IMR-90 (cell line): ENCODE measurements at regions not wholly inside any gene's neighbourhood (a gene's known extent, or its start where the extent isn't known, plus 50 kb on each side); places are given as distances from the start of the nearest gene placed in this dataset.

Source experiments
- ATAC-seq: fragments of 200-7000 bp; cut with Tn5 transposase; 2 replicates; pipeline ENCODE4 v1.9.1; 2020; ENCODE audit warnings: low read depth, mild to moderate bottlenecking, moderate library complexity
- BruUV-seq: library from RNA; stranded (reverse); fragments of 400-500 nt; replicated peaks from 2 replicates; lab custom pipeline; 2021; lab: Mats Ljungman, UMichigan
- CTCF ChIA-PET: fragments of 300-600 bp; formaldehyde crosslinking; extraction: SDS; loops from one replicate; lab custom pipeline; 2021; ENCODE audit warnings: antibody characterized with exemption; lab: Yijun Ruan, JAX
- POLR2A ChIA-PET: fragments of 300-600 bp; sonication (Branson Sonifier 250); formaldehyde crosslinking; loops from one replicate; lab custom pipeline; 2022; ENCODE audit warnings: antibody characterized with exemption; ENCODE audit not compliant: unreplicated experiment; lab: Charles Lee
- DNase-seq: peaks from one replicate; pipeline ENCODE4 v3.0.0; 2013
- H2AFZ ChIP-seq: replicated peaks from 2 replicates; pipeline ENCODE3; 2013; ENCODE audit warnings: low read length, mild to moderate bottlenecking; ENCODE audit not compliant: poor library complexity
- H2AK5ac ChIP-seq: 2 replicates; pipeline ENCODE4 v1.6.1; 2013; ENCODE audit warnings: low read depth, low read length, inconsistent platforms
- H2AK9ac ChIP-seq: replicated peaks from 2 replicates; pipeline ENCODE3; 2013; ENCODE audit warnings: mild to moderate bottlenecking, low read depth, low read length, moderate library complexity; ENCODE audit not compliant: poor library complexity
- H2BK120ac ChIP-seq: 2 replicates; pipeline ENCODE4 v1.6.1; 2013; ENCODE audit warnings: low read depth, low read length, inconsistent platforms
- H2BK15ac ChIP-seq: 3 replicates; pipeline ENCODE4 v1.6.1; 2013; ENCODE audit warnings: low read depth, low read length, inconsistent platforms
- H2BK20ac ChIP-seq: 2 replicates; pipeline ENCODE4 v1.6.1; 2013; ENCODE audit warnings: low read depth, mild to moderate bottlenecking, inconsistent platforms, low read length, moderate library complexity
- H2BK5ac ChIP-seq: 2 replicates; pipeline ENCODE4 v1.6.1; 2013; ENCODE audit warnings: mild to moderate bottlenecking, low read depth, low read length, inconsistent platforms; ENCODE audit not compliant: poor library complexity, severe bottlenecking
- H3K14ac ChIP-seq: replicated peaks from 2 replicates; pipeline ENCODE4 v1.6.1; 2013; ENCODE audit warnings: low read depth, low read length, inconsistent platforms
- H3K18ac ChIP-seq: 2 replicates; pipeline ENCODE4 v1.6.1; 2013; ENCODE audit warnings: low read depth, low read length, control low read depth
- H3K23ac ChIP-seq: 2 replicates; pipeline ENCODE4 v1.6.1; 2013; ENCODE audit warnings: low read depth, low read length, inconsistent platforms
- H3K27ac ChIP-seq: 2 replicates; pipeline ENCODE4 v1.5.1; 2013; ENCODE audit warnings: mild to moderate bottlenecking, control low read depth, low read length; ENCODE audit not compliant: insufficient read depth
- H3K27me3 ChIP-seq: 2 replicates; pipeline ENCODE4 v1.6.1; 2013; ENCODE audit warnings: low read length; ENCODE audit not compliant: control insufficient read depth, insufficient read depth
- H3K36me3 ChIP-seq: 2 replicates; pipeline ENCODE4 v1.6.1; 2013; ENCODE audit warnings: low read length, mixed read lengths; ENCODE audit not compliant: control insufficient read depth, insufficient read depth
- H3K4ac ChIP-seq: 2 replicates; pipeline ENCODE4 v1.6.1; 2013; ENCODE audit warnings: low read depth, low read length, inconsistent platforms
- H3K4me1 ChIP-seq: 2 replicates; pipeline ENCODE4 v1.6.1; 2013; ENCODE audit warnings: low read length, mixed read lengths; ENCODE audit not compliant: control insufficient read depth, insufficient read depth
- H3K4me2 ChIP-seq: 2 replicates; pipeline ENCODE4 v1.6.1; 2013; ENCODE audit warnings: low read depth, mild to moderate bottlenecking, control low read depth, low read length, moderate library complexity
- H3K4me3 ChIP-seq: 2 replicates; pipeline ENCODE4 v1.5.1; 2013; ENCODE audit warnings: low read depth, mild to moderate bottlenecking, control low read depth, low read length, moderate library complexity; ENCODE audit not compliant: insufficient read depth
- H3K56ac ChIP-seq: 2 replicates; pipeline ENCODE4 v1.6.1; 2013; ENCODE audit warnings: low read length, inconsistent platforms; ENCODE audit not compliant: insufficient read depth; ENCODE audit errors: extremely low read depth
- H3K79me1 ChIP-seq, 2 experiments: 2 replicates each; pipeline ENCODE4 v1.6.1; 2013; ENCODE audit warnings: low read length in 2 of 2, inconsistent platforms in 1 of 2, low read depth in 1 of 2
- H3K9ac ChIP-seq: 2 replicates; pipeline ENCODE4 v1.6.1; 2013; ENCODE audit warnings: low read depth, low read length, control low read depth
- H3K9me1 ChIP-seq: 2 replicates; pipeline ENCODE4 v1.6.1; 2013; ENCODE audit warnings: low read length, inconsistent platforms; ENCODE audit not compliant: insufficient read depth
- H3K9me3 ChIP-seq: 2 replicates; pipeline ENCODE4 v1.6.1; 2013; ENCODE audit warnings: low read length; ENCODE audit not compliant: control insufficient read depth, insufficient read depth
- H4K20me1 ChIP-seq: 2 replicates; pipeline ENCODE4 v1.6.1; 2013; ENCODE audit warnings: low read length, inconsistent platforms; ENCODE audit not compliant: insufficient read depth
- H4K5ac ChIP-seq: 2 replicates; pipeline ENCODE4 v1.6.1; 2013; ENCODE audit warnings: mild to moderate bottlenecking, low read depth, low read length, control low read depth
- H4K8ac ChIP-seq, 2 experiments: 2 replicates each; pipeline ENCODE4 v1.6.1; 2013; ENCODE audit warnings: low read depth in 2 of 2, low read length in 2 of 2, control low read depth in 1 of 2, inconsistent platforms in 1 of 2
- H4K91ac ChIP-seq: 2 replicates; pipeline ENCODE4 v1.6.1; 2013; ENCODE audit warnings: low read depth, low read length, inconsistent platforms; ENCODE audit not compliant: insufficient read depth
- BHLHE40 ChIP-seq: fragments of 150-350 bp; IDR thresholded peaks from 2 replicates; pipeline ENCODE4 v1.6.1; 2016; ENCODE audit warnings: mild to moderate bottlenecking, low read depth, low read length
- CHD1 ChIP-seq: IDR thresholded peaks from 2 replicates; pipeline ENCODE4 v1.6.1; 2012; ENCODE audit warnings: low read depth, low read length, improper control_type of control experiment
- FOS ChIP-seq: fragments of 150-350 bp; IDR thresholded peaks from 2 replicates; pipeline ENCODE4 v1.6.1; 2016; ENCODE audit warnings: low read depth, low read length
- MAFK ChIP-seq: IDR thresholded peaks from 2 replicates; pipeline ENCODE4 v1.6.1; 2012; ENCODE audit warnings: low read depth, low read length, improper control_type of control experiment
- MXI1 ChIP-seq: IDR thresholded peaks from 2 replicates; pipeline ENCODE4 v1.6.1; 2012; ENCODE audit warnings: low read depth, mild to moderate bottlenecking, low read length, moderate library complexity, borderline replicate concordance
- NFE2L2 ChIP-seq: fragments of 150-350 bp; IDR thresholded peaks from 2 replicates; pipeline ENCODE4 v1.6.1; 2016; ENCODE audit warnings: low read depth, mild to moderate bottlenecking, low read length
- RAD21 ChIP-seq: IDR thresholded peaks from 2 replicates; pipeline ENCODE4 v1.6.1; 2012; ENCODE audit warnings: low read length, improper control_type of control experiment
- RCOR1 ChIP-seq: IDR thresholded peaks from 2 replicates; pipeline ENCODE4 v1.6.1; 2012; ENCODE audit warnings: mild to moderate bottlenecking, low read length, improper control_type of control experiment; ENCODE audit not compliant: insufficient replicate concordance
- RFX5 ChIP-seq: IDR thresholded peaks from 2 replicates; pipeline ENCODE4 v1.8.0; 2012; ENCODE audit warnings: low read depth, mild to moderate bottlenecking, low read length, moderate library complexity
- SMC3 ChIP-seq: fragments of 150-350 bp; IDR thresholded peaks from 2 replicates; pipeline ENCODE4 v1.6.1; 2016; ENCODE audit warnings: low read depth, mild to moderate bottlenecking, antibody characterized with exemption, low read length, moderate library complexity
- WGBS, 2 experiments: methylation state at CpG; one replicate each; pipeline versions ENCODE4 v1.1.5 to v1.1.7; 2013; ENCODE audit warnings: missing lambda C conversion rate in 2 of 2; ENCODE audit not compliant: insufficient read length in 1 of 2; ENCODE audit errors: extremely low coverage in 2 of 2; 5-methylcytosine and 5-hydroxymethylcytosine counted together
- dilution Hi-C: fragments of 300-500 bp; cut with HindIII; formaldehyde crosslinking; loops from one replicate; pipeline ENCODE4 v1.14.3; 2018; ENCODE audit warnings: low sequenced_read_pairs; ENCODE audit not compliant: unreplicated experiment
- in situ Hi-C: fragments of 300-500 bp; cut with MboI; formaldehyde crosslinking; loops from 3 replicates; pipeline ENCODE4 v1.14.3; 2019; ENCODE audit warnings: low sequenced_read_pairs, inconsistent platforms, mixed read lengths
- intact Hi-C: fragments of 100-400 bp; cut with micrococcal nuclease; formaldehyde crosslinking; loops from 2 replicates; pipeline ENCODE4 v1.10.0; 2022

- Histone ChIP-seq H3K4me1 (no peaks in the 10 kb centered on the region), H3K27ac (no peak overlapping the region), H3K36me3 (no peaks in the 10 kb centered on the region), H2AK9ac (no peak overlapping the region), H3K4me2 (no peak overlapping the region), H2BK5ac (no peak overlapping the region), H2AK5ac (no peak overlapping the region), H3K9me1 (no peaks in the 10 kb centered on the region), H2BK120ac (no peak overlapping the region), H2AFZ (no peak overlapping the region), H3K9ac (no peak overlapping the region), H4K5ac (no peak overlapping the region), H4K8ac (no peak overlapping the region), H2BK20ac (no peak overlapping the region), H4K91ac (no peak overlapping the region), H3K56ac (no peak overlapping the region), H3K9me3 (peaks cover 23% of the 10 kb centered on the region), H3K23ac (no peak overlapping the region), H3K27me3 (no peaks in the 10 kb centered on the region), H3K4ac (no peak overlapping the region), H3K4me3 (no peak overlapping the region), H3K79me1 (no peaks in the 10 kb centered on the region), H3K18ac (no peak overlapping the region), H4K20me1 (no peaks in the 10 kb centered on the region), H2BK15ac (no peak overlapping the region), H3K14ac (no peak overlapping the region)
- ChIA-PET CTCF (no interaction called here), POLR2A (interaction anchor here (0.5 kb wide), 1 partner anchor 42 kb away, joined by 3 read pairs; no protein-coding TSS in a partner anchor)
- in situ Hi-C loops = no loop called here
- no TSS peak for BruUV-seq
- DNase-seq = no peak
- no CpG with 5 or more reads among the region's 6 CpGs for WGBS, 2 experiments
- intact Hi-C loops = no loop called here
- no peak for ATAC-seq
- TF ChIP-seq NFE2L2 (no peak), FOS (no peak), RAD21 (no peak), RFX5 (no peak), SMC3 (no peak), MAFK (no peak), BHLHE40 (no peak), RCOR1 (no peak), MXI1 (no peak), CHD1 (no peak)
- dilution Hi-C loops = no loop called here
These were observed 54.1 kb upstream of the MYCN start for GRCh38 chr2:15886231-15886630.
